NCI-H1417 (cell line): ENCODE measurements at regions not wholly inside any gene's neighbourhood (a gene's known extent, or its start where the extent isn't known, plus 50 kb on each side); places are given as distances from the start of the nearest gene placed in this dataset.

Source experiments
- DNase-seq, 3 experiments: peaks; one replicate each; lab custom pipeline; 2025; lab: John Stamatoyannopoulos, UW

- no peak for DNase-seq
These were observed 406.2 kb downstream of the MBD2 start for GRCh38 chr18:53817976-53818950.

GRCh38 chr18:53800171-53800570 is 424.3 kb downstream of the MBD2 start:
- no peak for DNase-seq

- DNase-seq, result no peak
These were observed 425.3 kb downstream of the MBD2 start for GRCh38 chr18:53799134-53799533.

DNA sequence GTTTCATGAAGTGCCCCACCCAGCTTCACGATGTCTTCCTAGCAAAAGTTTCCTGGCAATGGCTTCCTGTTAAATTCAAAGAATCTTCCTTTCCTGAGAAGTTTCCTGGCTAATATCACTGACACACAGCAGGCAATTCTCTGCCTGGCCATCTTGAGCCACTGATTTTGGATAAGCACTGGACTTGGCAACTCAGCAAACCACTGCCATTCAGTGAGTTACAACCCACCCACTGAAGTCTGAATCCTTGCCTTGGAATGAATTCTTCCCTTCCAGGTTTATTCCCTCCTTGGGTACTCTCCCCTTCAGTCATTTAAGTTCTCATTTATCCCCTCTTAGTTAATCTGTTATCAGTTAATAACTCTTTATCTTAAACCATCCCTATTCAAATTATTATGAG is 426.0 kb downstream of the MBD2 start:
- no peak for DNase-seq

DNA sequence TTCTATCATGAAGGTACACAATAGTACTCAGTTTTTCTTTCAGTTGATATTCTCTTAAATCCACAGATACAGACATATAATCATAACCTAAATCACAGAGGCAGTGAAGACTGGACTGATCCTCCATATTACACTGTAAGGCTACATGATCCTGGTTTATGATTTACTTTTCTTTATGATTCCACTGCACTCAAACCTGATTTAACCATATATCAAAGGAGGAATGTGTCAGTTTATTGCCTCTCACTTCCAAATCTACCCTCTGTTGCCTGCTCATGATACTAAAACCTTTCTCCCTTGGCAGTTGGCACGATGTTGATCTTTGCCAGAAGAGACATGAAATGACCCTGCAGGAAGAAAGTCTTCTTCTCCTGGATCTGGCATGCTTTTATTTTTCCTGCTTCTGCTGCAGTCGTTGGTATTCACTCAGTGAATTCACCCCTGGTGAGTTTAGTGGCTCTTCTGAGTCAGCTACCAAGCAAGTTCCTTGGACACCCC is 426.4 kb downstream of the MBD2 start:
- no peak for DNase-seq

GRCh38 chr18:53796040-53796729 is 428.3 kb downstream of the MBD2 start:
- no peak for DNase-seq

DNA sequence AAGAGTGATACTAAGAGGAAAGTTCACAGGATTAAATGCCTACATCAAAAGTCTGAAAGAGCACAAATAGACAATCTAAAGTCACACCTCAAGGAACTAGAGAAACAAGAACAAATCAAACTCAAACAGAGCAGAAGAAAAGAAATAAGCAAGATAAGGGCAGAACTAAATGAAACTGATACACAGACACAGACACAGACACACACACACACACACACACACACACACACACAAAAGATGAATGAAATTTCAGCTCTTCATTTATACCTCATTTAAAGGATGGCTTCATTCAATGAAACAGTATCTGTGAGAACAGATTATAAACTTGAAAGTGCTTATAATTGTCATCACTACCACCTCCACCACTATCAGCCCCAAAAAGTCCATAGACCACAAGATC is 428.9 kb downstream of the MBD2 start:
- no peak for DNase-seq

- DNase-seq, result peak in 1 of 3 experiments; percentile 41
These were observed 429.4 kb downstream of the MBD2 start for GRCh38 chr18:53795061-53795460.

- no peak for DNase-seq
These were observed 431.7 kb downstream of the MBD2 start for GRCh38 chr18:53792762-53793161.

GRCh38 chr18:53790786-53791185 is 433.7 kb downstream of the MBD2 start:
- DNase-seq, result peak in 1 of 3 experiments; percentile 42

- peak in 2 of 3 experiments; percentile 53 to 81 for DNase-seq
These were observed 434.9 kb downstream of the MBD2 start for GRCh38 chr18:53789376-53790247.

DNA sequence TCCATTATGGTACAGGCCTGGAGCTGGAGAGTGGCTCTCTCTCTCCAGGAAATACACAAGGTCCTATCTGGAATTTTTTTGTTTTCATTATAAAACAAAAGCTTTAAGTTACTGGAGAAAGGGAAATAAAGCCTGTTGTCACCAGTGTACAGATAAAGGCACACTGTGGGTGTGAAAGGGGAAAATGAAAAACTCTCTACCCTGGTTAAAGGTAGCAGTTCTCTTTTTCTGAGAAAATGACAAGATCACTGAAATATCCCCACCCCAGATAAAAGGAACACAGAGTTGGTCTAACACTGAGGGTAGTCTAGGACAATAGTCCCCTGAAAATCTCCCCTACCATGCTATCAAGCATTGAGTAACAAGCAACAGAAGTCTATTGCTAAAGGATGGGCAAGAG is 438.7 kb downstream of the MBD2 start:
- no peak for DNase-seq

DNA sequence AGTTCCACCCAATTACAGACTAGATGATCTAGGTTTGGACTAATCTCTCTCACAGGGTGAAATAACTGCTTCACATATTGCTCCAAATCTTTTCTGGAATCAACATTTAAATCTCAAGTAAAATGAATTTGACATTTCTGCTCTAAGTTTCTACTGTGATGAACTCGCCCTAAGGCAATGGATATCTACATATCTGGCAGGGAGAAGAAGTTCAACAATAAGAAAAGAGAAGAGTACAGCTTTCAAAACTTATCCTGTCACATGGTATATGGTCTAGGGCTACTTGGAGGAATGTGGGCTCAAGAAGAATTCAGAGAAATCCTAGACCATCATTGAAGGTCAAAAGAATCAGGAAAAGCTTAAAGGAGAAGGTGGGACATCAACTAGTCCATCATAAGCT is 440.2 kb downstream of the MBD2 start:
- no peak for DNase-seq

- DNase-seq, result no peak
These were observed 443.8 kb downstream of the MBD2 start for GRCh38 chr18:53780666-53781065.

GRCh38 chr18:53772293-53772692 is 452.2 kb downstream of the MBD2 start:
- DNase-seq, result no peak

GRCh38 chr18:53771664-53772063 is 452.8 kb downstream of the MBD2 start:
- DNase-seq, result peak; percentile 1 to 83 (median 39)

GRCh38 chr18:53765211-53765610 is 459.3 kb downstream of the MBD2 start:
- DNase-seq, result no peak

DNA sequence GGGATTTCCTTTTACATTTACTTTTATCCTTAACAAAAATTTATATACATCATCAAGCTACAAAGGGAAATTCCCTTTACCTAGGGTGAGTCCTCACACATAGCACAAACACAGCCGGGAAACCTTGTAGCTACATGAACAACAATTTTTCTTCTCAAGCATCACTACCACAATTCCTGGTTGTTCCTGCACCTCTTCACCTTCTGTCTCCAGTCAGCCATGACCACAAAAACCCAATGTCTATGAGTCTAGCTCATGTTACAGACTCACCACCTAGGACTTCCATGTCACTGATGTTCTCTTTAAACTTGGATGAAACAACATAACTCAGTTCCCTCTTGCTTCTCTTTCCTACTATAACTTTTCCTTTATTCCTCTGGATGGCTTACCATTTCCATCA is 460.4 kb downstream of the MBD2 start:
- DNase-seq, result no peak

DNA sequence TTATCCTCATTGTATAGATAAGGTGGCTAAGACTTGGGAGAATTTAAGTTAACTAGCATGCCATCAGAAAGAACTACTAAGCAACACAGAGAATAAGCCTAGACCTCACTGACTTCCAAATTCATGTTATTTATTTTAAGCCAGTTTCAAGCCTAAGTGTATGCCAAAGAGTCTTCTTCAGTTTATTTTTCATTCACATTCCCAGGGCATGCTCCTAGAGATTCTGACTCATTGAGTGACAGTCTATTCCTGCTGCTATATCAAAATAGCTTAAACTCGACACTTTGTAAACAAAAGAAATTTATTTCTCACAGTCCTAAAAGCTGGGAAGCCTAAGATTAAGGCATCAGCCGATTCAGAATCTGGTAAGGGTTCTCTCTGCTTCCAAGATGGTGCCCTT is 467.1 kb downstream of the MBD2 start:
- DNase-seq, result no peak

DNA sequence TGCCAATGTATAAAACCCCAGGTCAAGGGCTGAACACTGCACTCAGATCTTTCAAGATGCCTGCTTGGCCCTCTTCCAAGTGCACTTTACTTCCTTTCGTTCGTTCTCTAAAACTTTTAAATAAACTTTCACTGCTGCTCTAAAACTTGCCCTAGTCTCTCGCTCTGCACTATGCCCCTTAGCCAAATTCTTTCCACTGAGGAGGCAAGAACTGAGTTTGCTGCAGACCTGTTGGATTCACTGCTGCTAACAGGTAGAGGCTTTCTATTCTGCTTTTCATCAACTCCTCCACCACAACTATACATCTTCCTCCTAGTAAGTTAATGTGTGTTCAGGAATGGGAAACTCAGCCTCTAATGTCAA is 467.9 kb downstream of the MBD2 start:
- DNase-seq, result no peak

GRCh38 chr18:53755914-53756609 is 468.4 kb downstream of the MBD2 start:
- no peak for DNase-seq
